NCI-H526 treated with DMSO at 0.1 percent for 48 hours (cell line): ENCODE measurements at regions not wholly inside any gene's neighbourhood (a gene's known extent, or its start where the extent isn't known, plus 50 kb on each side); places are given as distances from the start of the nearest gene placed in this dataset.
"Not testable (repeated sequence)": the region's sequence is repeated elsewhere in the genome, so short reads cannot be mapped to it uniquely, and the experiment has no call there.

Source experiments
- DNase-seq: peaks from one replicate; lab custom pipeline; 2025; lab: John Stamatoyannopoulos, UW

GRCh38 chr2:35298493-35298892 is 1057.1 kb upstream of the CRIM1 start:
- no peak for DNase-seq

- no peak for DNase-seq
Observed at GRCh38 chr2:35297403-35297802, 1058.2 kb upstream of the CRIM1 start.

GRCh38 chr2:35294636-35295263 is 1060.8 kb upstream of the CRIM1 start:
- no peak for DNase-seq

DNA sequence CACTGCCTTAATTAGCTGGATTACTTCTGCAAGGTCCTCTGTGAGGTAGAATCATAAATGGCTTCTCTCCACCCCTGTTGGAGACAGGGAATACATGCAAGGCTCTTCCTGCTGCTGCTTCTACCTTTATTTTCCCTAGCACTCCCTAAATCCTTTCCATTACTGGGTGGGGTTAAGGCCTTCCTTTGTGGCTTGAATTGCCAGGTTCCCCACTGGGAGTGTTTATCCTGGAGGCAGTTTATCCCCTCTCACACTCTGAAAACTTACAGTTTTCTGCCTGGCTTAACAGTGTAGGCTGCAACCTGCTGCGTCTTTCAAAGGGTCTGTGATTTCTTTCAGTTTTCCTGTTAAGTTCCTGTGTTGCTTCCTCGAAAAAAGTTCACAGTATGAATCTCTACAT is 1062.3 kb upstream of the CRIM1 start:
- no peak for DNase-seq

GRCh38 chr2:35292199-35292598 is 1063.4 kb upstream of the CRIM1 start:
- no peak for DNase-seq

GRCh38 chr2:35281702-35282101 is 1073.9 kb upstream of the CRIM1 start:
- no peak for DNase-seq

DNA sequence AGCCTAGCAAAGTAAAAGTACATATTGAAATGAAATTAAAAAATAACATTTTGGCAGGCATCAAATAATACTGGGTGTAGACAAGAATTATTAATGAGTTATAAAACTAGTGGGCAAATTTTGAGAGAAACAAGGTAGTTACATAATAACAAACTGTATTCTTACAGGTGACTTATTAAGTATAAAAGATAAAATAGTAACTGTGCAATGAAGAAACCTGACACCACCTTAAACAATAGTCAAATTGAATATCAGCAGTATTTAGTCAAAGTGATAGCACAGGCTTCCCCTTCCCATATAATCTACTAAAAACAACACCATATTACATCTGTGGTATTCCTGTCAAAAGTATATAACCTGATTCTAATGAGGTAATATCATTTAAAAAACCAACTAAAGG is 1099.8 kb upstream of the CRIM1 start:
- DNase-seq, result peak; percentile 22

DNA sequence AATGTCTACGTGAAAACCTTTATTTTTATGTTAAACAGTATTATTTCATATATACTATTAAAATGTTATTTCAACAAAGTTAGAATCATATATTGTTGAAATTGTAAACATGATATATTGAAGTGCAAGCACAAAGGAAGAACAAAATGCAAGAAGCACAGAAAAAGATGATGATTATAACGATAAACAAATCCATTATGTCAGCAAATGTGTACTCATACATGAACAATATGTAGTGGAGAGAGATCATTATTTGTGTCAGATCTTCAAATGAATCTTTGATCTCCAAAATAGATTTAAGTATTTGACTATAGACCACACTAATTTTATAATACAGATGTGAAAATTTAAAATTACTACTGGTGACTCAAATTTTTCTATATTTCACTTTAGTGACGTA is 1104.4 kb upstream of the CRIM1 start:
- no peak for DNase-seq

DNA sequence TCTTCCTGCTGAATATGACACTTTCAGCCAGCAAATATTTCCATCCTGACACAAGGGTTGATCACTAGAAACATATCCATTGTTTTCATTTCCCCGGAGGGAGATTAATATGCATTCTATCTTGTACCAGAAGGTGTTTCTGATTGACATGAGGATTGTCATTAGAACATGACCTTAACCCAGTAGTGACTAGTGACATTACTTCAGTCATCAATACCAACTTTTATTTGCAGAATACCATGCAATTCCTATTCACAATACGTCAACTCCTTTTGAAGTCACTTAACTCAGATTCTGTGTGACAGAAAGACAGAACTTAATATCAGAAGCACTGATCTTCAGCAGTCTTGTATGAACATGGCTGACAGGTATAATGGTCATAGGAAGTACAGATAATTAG is 1108.9 kb upstream of the CRIM1 start:
- no peak for DNase-seq

DNA sequence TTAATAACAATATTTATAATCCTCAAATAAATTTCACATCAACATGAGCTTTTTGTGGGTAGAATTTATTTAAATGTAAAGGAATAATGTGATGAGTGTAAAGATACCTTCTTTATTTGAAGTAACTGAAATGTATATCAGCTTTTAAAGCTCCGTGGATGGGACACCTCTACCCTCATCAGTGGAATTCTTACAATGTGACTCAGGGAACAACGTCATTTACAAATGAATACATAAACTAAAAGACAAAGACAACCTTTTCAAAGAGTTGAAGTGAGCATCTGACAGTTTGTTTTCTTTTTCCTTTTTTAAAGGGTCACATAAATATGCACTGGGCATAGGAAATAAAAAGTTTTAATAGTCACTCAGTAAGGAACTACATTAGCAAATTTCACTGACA is 1127.0 kb upstream of the CRIM1 start:
- no peak for DNase-seq

- no peak for DNase-seq
Observed at GRCh38 chr2:35220461-35220860, 1135.1 kb upstream of the CRIM1 start.

- DNase-seq, result no peak
Observed at GRCh38 chr2:35204881-35205280, 1150.7 kb upstream of the CRIM1 start.

GRCh38 chr2:35204323-35204722 is 1151.3 kb upstream of the CRIM1 start:
- no peak for DNase-seq

DNA sequence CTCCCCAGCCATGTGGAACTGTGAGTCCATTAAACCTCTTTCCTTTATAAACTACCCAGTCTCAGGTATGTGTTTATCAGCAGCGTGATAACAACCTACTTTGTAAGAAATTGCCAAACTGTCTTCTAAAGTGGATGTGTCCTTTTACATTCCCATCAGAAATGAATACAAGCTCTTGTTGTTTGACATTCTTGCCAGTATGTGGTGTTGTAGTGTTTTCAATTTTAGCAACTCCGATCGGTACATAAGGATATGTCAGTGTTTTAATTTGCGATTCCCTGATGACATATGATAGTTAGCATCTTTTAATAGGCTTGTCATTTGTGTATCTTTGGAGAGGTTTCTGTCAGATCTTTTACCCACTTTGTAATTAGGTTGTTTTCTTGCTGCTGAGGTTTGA is 1156.3 kb upstream of the CRIM1 start:
- DNase-seq, result no peak

GRCh38 chr2:35185861-35186412 is 1169.6 kb upstream of the CRIM1 start:
- DNase-seq, result no peak

DNA sequence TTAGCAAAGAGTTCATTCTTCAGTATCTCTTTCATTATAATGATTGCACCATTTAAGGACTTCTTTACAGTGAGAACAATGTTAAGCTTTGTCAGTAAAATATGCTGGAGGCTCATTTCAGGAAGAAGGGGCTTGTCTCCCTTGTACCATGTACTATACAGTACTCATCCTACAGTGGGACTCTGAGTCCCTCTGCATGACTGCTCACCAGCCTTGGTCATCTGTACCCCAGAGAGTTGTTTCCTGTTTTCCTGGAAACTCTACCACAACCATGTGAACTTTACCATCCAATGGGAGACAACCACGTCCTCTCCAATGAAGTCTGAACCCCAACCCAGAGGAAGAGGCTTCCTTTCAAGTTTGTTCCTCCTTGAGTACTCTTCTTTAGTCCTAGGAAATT is 1171.1 kb upstream of the CRIM1 start:
- no peak for DNase-seq

GRCh38 chr2:35176726-35177125 is 1178.9 kb upstream of the CRIM1 start:
- DNase-seq, result not testable (repeated sequence)

- DNase-seq, result no peak
Observed at GRCh38 chr2:35174845-35175244, 1180.7 kb upstream of the CRIM1 start.

DNA sequence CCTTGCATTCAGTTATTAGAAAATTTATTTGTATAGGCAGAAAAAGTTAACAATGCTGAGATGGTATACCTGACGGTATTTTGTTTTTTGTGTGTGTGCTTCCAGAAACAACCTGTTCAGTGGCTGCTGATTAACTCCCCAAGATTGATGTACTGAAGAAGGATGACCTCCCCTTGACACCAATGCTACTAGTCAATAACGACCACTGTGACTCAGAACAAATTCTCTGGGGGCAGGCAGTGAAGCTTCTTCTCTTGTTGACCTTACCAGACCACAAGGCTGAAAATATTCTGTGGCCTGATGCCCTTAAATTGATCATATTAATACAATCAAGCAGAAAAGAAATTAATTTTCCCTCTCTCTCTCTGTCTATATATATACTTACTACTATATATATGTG is 1182.9 kb upstream of the CRIM1 start:
- DNase-seq, result no peak

DNA sequence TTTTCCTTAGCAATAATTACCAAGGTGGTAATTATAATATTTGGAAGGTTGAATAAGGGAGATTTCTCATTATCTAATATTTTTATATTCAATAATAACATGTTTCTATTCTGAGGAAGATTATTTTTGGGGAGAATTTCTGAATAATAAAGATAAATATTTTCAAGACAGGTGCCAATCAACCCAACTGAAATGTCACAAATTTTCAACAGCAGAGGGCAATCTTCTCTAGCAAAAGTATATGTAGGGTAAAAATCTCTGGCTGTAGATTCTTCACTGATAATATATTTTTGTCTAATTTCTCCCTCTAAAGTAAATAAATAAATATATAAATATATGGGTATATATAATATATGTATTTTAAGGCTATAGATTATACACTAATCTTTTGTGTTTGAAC is 1187.2 kb upstream of the CRIM1 start:
- DNase-seq, result no peak

GRCh38 chr2:35163948-35164347 is 1191.6 kb upstream of the CRIM1 start:
- peak; percentile 71 for DNase-seq

DNA sequence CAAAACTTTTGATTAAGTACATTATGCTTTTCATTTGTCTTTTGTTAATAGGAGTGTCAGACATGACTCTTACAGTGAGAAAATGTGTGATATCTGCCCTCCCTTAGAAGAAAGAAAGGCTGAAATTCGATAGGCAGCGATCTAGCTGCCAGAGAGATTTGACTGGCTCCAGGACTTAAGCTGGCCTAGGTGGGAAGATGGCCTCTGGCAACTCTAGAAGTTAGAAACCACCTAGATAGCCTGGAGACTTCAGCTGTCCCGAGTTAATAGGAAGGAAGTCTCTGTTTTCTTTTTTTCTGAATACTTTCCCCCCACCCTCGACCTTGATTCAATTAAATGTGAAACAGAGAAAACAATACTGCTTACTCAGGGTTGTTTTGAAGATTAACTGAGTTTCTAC is 1194.7 kb upstream of the CRIM1 start:
- no peak for DNase-seq

GRCh38 chr2:35125871-35126270 is 1229.7 kb upstream of the CRIM1 start:
- no peak for DNase-seq

GRCh38 chr2:35125278-35125677 is 1230.3 kb upstream of the CRIM1 start:
- DNase-seq, result no peak
